GM18511 (cell line): ENCODE measurements at regions not wholly inside any gene's neighbourhood (a gene's known extent, or its start where the extent isn't known, plus 50 kb on each side); places are given as distances from the start of the nearest gene placed in this dataset.

Source experiments
- ATAC-seq: cut with Tn5 transposase; IDR thresholded peaks from one replicate; pipeline ENCODE4 v1.9.1; 2021; ENCODE audit warnings: mild to moderate bottlenecking, moderate library complexity; ENCODE audit not compliant: unreplicated experiment

- ATAC-seq = peak; percentile 46
Measured at GRCh38 chr5:44868541-44868940, 59.8 kb downstream of the MRPS30 start.

- no peak for ATAC-seq
Measured at GRCh38 chr5:44869928-44870327, 61.2 kb downstream of the MRPS30 start.

GRCh38 chr5:44870430-44870829 lies 61.7 kb downstream of the MRPS30 start:
- ATAC-seq = no peak

- ATAC-seq = no peak
Measured at GRCh38 chr5:44871401-44871800, 62.7 kb downstream of the MRPS30 start.

- peak; percentile 100 for ATAC-seq
Measured at GRCh38 chr5:44875661-44876605, 67.2 kb downstream of the MRPS30 start.

GRCh38 chr5:44881266-44881665 lies 72.5 kb downstream of the MRPS30 start:
- no peak for ATAC-seq

- ATAC-seq = no peak
Measured at GRCh38 chr5:44884036-44884435, 75.3 kb downstream of the MRPS30 start.

GRCh38 chr5:44885903-44886302 lies 77.2 kb downstream of the MRPS30 start:
- peak; percentile 92 for ATAC-seq

GRCh38 chr5:44887722-44888121 lies 79.0 kb downstream of the MRPS30 start:
- ATAC-seq = peak; percentile 57

GRCh38 chr5:44888435-44888834 lies 79.7 kb downstream of the MRPS30 start:
- no peak for ATAC-seq

GRCh38 chr5:44891116-44891515 lies 82.4 kb downstream of the MRPS30 start:
- ATAC-seq = no peak

GRCh38 chr5:44900273-44900954 lies 91.7 kb downstream of the MRPS30 start:
- peak; percentile 60 for ATAC-seq

- ATAC-seq = no peak
Measured at GRCh38 chr5:44907396-44907795, 98.6 kb downstream of the MRPS30 start.

- no peak for ATAC-seq
Measured at GRCh38 chr5:44909004-44909403, 100.3 kb downstream of the MRPS30 start.

- no peak for ATAC-seq
Measured at GRCh38 chr5:44911501-44911900, 102.8 kb downstream of the MRPS30 start.

- no peak for ATAC-seq
Measured at GRCh38 chr5:44914221-44914620, 105.5 kb downstream of the MRPS30 start.

GRCh38 chr5:44919560-44919959 lies 110.8 kb downstream of the MRPS30 start:
- ATAC-seq = no peak

- ATAC-seq = no peak
Measured at GRCh38 chr5:44927115-44927733, 118.5 kb downstream of the MRPS30 start.

GRCh38 chr5:44932922-44933585 lies 124.3 kb downstream of the MRPS30 start:
- ATAC-seq = peak; percentile 99

GRCh38 chr5:44933686-44934085 lies 124.9 kb downstream of the MRPS30 start:
- ATAC-seq = peak; percentile 43

- no peak for ATAC-seq
Measured at GRCh38 chr5:44935262-44935661, 126.5 kb downstream of the MRPS30 start.
